GM18498 (cell line): ENCODE measurements at regions not wholly inside any gene's neighbourhood (a gene's known extent, or its start where the extent isn't known, plus 50 kb on each side); places are given as distances from the start of the nearest gene placed in this dataset.

Source experiments
- ATAC-seq: cut with Tn5 transposase; IDR thresholded peaks from one replicate; pipeline ENCODE4 v1.9.1; 2021; ENCODE audit warnings: mild to moderate bottlenecking, moderate library complexity; ENCODE audit not compliant: unreplicated experiment

GRCh38 chr6:156533872-156534524 is 243.2 kb upstream of the ARID1B start:
- ATAC-seq = no peak

GRCh38 chr6:156526081-156526480 is 251.1 kb upstream of the ARID1B start:
- ATAC-seq = no peak

- no peak for ATAC-seq
Measured at GRCh38 chr6:156525541-156525940, 251.6 kb upstream of the ARID1B start.

- no peak for ATAC-seq
Measured at GRCh38 chr6:156519940-156520339, 257.2 kb upstream of the ARID1B start.

GRCh38 chr6:156517088-156517487 is 260.1 kb upstream of the ARID1B start:
- ATAC-seq = no peak

- ATAC-seq = no peak
Measured at GRCh38 chr6:156515242-156515641, 261.9 kb upstream of the ARID1B start.

GRCh38 chr6:156513504-156513903 is 263.7 kb upstream of the ARID1B start:
- ATAC-seq = no peak

GRCh38 chr6:156511570-156511969 is 265.6 kb upstream of the ARID1B start:
- ATAC-seq = no peak

- no peak for ATAC-seq
Measured at GRCh38 chr6:156511051-156511450, 266.1 kb upstream of the ARID1B start.

GRCh38 chr6:156510242-156510641 is 266.9 kb upstream of the ARID1B start:
- ATAC-seq = no peak

GRCh38 chr6:156509496-156509895 is 267.7 kb upstream of the ARID1B start:
- no peak for ATAC-seq

- ATAC-seq = no peak
Measured at GRCh38 chr6:156508923-156509322, 268.3 kb upstream of the ARID1B start.

- no peak for ATAC-seq
Measured at GRCh38 chr6:156508126-156508525, 269.1 kb upstream of the ARID1B start.

GRCh38 chr6:156507656-156508055 is 269.5 kb upstream of the ARID1B start:
- no peak for ATAC-seq

GRCh38 chr6:156507106-156507505 is 270.1 kb upstream of the ARID1B start:
- ATAC-seq = no peak

GRCh38 chr6:156502969-156503504 is 274.1 kb upstream of the ARID1B start:
- ATAC-seq = no peak

GRCh38 chr6:156497618-156498017 is 279.6 kb upstream of the ARID1B start:
- ATAC-seq = no peak

- no peak for ATAC-seq
Measured at GRCh38 chr6:156487877-156488276, 289.3 kb upstream of the ARID1B start.

- ATAC-seq = no peak
Measured at GRCh38 chr6:156485150-156485549, 292.0 kb upstream of the ARID1B start.

- ATAC-seq = no peak
Measured at GRCh38 chr6:156474507-156475120, 302.6 kb upstream of the ARID1B start.

- no peak for ATAC-seq
Measured at GRCh38 chr6:156471000-156471399, 306.2 kb upstream of the ARID1B start.

- ATAC-seq = peak; percentile 61
Measured at GRCh38 chr6:156464100-156464878, 312.9 kb upstream of the ARID1B start.
